A673 (cell line): ENCODE measurements at regions not wholly inside any gene's neighbourhood (a gene's known extent, or its start where the extent isn't known, plus 50 kb on each side); places are given as distances from the start of the nearest gene placed in this dataset.

Experiments used
- EZH2 ChIP-seq: fragments of 200-600 bp; sonication (generic); IDR thresholded peaks from 2 replicates; pipeline ENCODE4 v1.6.1; 2017; ENCODE audit warnings: borderline replicate concordance, low read depth, mild to moderate bottlenecking, mixed read lengths, antibody characterized with exemption, low read length; ENCODE audit not compliant: poor library complexity, severe bottlenecking
- TF ChIP-seq, protein P1 (sequence below): fragments of 300-800, 200-600 bp; sonication (generic); conservative IDR thresholded peaks from 2 replicates; pipeline ENCODE4 v1.5.1; 2017; ENCODE audit warnings: low read depth, mild to moderate bottlenecking, antibody characterized with exemption, low read length, moderate library complexity, mixed read lengths

DNA sequence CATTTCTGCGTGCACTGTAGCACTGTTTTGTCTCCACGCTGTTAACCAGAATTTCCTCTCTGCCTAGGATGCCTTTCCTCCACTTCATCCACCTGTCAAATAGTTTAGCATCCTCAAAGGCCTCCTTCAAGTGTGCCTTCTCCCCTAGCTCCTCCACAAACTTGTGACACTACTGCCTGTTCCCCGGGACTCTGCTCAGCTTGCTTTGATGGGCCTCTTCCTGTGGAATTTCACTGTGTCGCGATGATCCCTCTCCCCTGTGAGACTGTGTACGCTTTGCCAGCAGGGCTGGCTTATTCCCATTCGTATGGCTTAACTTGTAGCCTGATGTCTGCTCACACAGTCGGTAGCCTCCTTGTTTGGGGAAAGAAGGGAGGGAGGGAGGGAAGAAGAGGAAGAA lies 426.8 kb downstream of the VRK1 start:
- TF ChIP-seq, protein P1, sequence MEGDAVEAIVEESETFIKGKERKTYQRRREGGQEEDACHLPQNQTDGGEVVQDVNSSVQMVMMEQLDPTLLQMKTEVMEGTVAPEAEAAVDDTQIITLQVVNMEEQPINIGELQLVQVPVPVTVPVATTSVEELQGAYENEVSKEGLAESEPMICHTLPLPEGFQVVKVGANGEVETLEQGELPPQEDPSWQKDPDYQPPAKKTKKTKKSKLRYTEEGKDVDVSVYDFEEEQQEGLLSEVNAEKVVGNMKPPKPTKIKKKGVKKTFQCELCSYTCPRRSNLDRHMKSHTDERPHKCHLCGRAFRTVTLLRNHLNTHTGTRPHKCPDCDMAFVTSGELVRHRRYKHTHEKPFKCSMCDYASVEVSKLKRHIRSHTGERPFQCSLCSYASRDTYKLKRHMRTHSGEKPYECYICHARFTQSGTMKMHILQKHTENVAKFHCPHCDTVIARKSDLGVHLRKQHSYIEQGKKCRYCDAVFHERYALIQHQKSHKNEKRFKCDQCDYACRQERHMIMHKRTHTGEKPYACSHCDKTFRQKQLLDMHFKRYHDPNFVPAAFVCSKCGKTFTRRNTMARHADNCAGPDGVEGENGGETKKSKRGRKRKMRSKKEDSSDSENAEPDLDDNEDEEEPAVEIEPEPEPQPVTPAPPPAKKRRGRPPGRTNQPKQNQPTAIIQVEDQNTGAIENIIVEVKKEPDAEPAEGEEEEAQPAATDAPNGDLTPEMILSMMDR, result no peak
- no peak for TF ChIP-seq EZH2
